ENCODE measurements at regions not wholly inside any gene's neighbourhood (a gene's known extent, or its start where the extent isn't known, plus 50 kb on each side); places are given as distances from the start of the nearest gene placed in this dataset.

GRCh38 chr2:122072666-122073065, 317.2 kb downstream of the TSN start:
- TF ChIP-seq CTCF (IDR thresholded peaks at IDR 0.05) (no peak), EZH2 (IDR thresholded peaks at IDR 0.05; ENCODE audit: borderline replicate concordance, insufficient read depth, low read depth, low read length, poor library complexity, severe bottlenecking) (no peak)
